HT1080 (cell line): ENCODE measurements at regions not wholly inside any gene's neighbourhood (a gene's known extent, or its start where the extent isn't known, plus 50 kb on each side); places are given as distances from the start of the nearest gene placed in this dataset. TPM values are rescaled to one million over a fixed set of nuclear protein-coding genes. Genes with fewer than 3 reads are reported as not detected.

Experiments
- DNase-seq: peaks from one replicate; pipeline ENCODE4 v3.0.0-alpha.2; 2015; ENCODE audit warnings: low read depth
- small RNA-seq: library from RNA; depleted of rRNA; stranded (forward); fragments of <200 nt; gene quantifications from one replicate; pipeline ENCODE3, GENCODE V24; 2014

GRCh38 chr6:76435174-76435573 is 362.7 kb upstream of the IMPG1 start:
- peak; percentile 16 for DNase-seq

- DNase-seq = no peak
These were observed 350.2 kb upstream of the IMPG1 start for GRCh38 chr6:76422511-76423213.

DNA sequence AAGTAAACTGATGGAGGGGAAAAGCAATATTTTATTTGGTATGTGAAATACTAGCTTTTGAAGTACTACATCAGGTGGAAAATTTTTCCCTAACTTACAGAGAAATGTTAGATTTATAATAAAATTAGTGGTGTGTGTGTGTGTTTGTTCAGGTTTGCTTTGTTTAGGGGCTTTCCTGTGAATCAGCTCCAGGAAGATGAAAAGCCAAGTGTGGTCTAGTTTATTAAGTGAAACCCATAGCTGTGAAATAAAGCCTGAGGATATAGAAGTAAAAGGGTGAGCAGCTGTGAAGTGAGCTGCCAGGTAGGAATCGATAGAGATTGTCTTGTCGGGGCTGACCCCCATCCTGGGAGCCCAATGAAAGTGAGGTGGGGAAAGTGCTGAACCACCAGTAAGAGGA is 347.6 kb upstream of the IMPG1 start:
- no peak for DNase-seq

- peak; percentile 3 for DNase-seq
These were observed 346.2 kb upstream of the IMPG1 start for GRCh38 chr6:76418560-76419223.

GRCh38 chr6:76416821-76417605 is 344.6 kb upstream of the IMPG1 start:
- DNase-seq = no peak

- no peak for DNase-seq
These were observed 330.6 kb upstream of the IMPG1 start for GRCh38 chr6:76403064-76403463.

DNA sequence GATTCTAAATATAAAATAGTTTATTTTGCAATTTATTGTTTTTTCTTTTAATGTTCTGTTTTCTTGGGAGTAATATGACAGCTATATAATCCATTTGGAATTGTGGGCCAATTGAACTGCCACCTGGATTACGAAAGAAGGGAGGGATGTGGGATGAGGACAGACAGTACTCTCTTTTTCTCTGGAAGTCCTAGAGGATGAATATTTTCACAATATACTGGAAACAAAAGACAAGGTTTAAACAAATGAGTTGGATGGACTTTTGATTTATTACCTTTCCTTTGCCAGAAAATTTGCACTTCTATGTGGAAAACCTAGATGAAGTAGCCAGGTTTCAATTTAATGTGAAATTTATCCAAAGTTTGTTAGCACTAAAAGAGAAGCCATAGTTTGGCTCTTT is 325.5 kb upstream of the IMPG1 start:
- DNase-seq = no peak

- no peak for DNase-seq
These were observed 309.7 kb upstream of the IMPG1 start for GRCh38 chr6:76382201-76382600.

DNA sequence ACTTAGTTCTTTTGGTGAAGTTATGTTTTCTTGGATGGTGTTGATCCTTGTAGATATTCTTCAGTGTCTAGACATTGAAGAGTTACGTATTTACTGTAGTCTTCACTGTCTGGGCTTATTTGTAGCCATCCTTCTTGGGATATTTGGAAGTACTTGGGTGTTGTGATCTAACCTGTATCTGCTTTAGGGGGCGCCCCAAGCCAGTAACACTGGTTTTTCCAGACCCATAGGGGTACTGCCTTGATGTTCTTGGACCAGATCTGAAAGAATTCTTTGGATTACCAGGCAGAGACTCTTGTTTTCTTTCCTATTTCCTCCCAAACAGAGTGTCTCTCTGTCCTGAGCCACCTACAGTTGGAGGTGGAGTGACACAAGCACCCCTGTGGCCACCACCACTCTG is 309.1 kb upstream of the IMPG1 start:
- no peak for DNase-seq

- DNase-seq = no peak
These were observed 278.8 kb upstream of the IMPG1 start for GRCh38 chr6:76351275-76351674.

DNA sequence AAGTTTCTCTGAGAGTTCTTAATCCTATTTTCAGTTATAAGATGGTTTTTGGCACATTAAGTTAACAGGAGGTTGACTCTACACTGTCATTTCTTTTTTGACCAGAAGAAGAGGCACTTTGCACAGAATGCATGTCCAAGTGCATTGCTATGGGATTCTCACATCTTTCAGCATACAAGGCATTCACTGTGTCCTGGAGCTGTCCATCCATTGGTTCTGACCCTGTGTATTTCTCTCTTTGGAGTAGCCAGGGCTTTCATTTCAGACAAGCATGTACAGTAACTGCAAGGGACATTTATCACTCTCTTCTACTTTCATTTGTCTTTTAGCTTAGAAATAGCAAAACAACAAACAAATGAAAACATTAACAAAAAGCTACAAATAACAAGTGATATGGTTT is 275.1 kb upstream of the IMPG1 start:
- no peak for DNase-seq

DNA sequence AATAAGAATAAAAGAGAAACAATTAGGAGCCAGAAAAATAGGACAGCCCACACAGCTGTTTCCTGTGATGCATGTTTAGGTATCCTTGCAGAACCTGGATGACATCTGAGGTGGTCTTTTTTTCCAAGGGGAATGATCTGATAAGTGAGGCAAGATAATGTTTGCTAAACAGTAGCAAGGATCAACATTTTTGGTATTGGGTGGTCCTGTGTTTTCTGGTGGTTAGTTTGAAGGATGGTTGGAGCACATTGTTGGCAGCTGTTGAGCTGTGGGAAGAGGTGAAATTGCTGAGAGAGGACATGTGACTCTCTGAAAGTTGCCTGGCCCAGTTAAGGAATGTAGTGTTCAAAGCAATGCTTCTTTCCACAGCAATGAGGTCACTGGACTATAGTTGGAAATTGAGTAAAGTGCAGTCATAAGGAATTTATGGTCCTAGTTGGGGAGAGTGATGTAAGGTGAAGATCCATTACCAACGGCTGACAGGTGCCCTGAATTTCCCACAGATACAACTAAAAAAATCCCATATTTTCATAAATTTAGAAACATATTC is 270.2 kb upstream of the IMPG1 start:
- no peak for DNase-seq

GRCh38 chr6:76330031-76330430 is 257.6 kb upstream of the IMPG1 start:
- no peak for DNase-seq

DNA sequence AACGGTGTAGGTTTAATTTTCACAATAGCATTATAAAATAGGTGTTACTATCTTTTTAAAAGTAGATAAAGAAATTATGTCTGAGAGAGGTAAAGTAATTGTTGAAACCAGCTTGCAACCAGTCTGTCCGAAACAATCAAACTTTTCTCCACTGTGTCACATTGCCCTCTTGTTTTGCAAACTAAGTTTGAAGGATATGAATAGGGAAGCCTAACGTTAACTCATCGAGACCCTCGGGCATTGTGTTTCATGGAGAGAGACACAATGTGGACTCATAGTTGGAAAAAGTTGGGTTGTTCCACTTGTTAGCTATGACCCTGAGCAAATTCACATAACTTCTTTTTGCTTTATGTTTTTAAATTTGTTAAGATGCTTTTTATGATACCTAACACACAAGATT is 254.4 kb upstream of the IMPG1 start:
- no peak for DNase-seq

Small RNAs in the stretch of these regions (small RNA-seq; reads per million reads assigned to genes)
- gene AL365222.1 (not detected), gene RNU6-261P (not detected), gene RNU6-84P (not detected)
